HEK293 (cell line): ENCODE measurements at regions not wholly inside any gene's neighbourhood (a gene's known extent, or its start where the extent isn't known, plus 50 kb on each side); places are given as distances from the start of the nearest gene placed in this dataset.

Experiments used
- CTCF ChIA-PET: fragments of 350-600 bp; formaldehyde crosslinking; extraction: SDS; loops from one replicate; lab custom pipeline; 2021; ENCODE audit warnings: antibody characterized with exemption; lab: Yijun Ruan, JAX
- POLR2A ChIA-PET: fragments of 300-600 bp; formaldehyde crosslinking; extraction: SDS; loops from one replicate; lab custom pipeline; 2020; ENCODE audit warnings: antibody characterized with exemption, inconsistent platforms; lab: Yijun Ruan, JAX
- H3K27ac ChIP-seq: fragments of 200-500 bp; sonication (Bioruptor generic); 2 replicates; pipeline ENCODE4 v1.5.1; 2014; ENCODE audit warnings: low read depth, low read length, control low read depth, inconsistent platforms; ENCODE audit errors: extremely low read depth
- H3K36me3 ChIP-seq, 2 experiments: fragments of 200-500 bp in 1 of 2; sonication (Bioruptor generic) in 1 of 2; 1 replicate in 1 of 2; 2 replicates in 1 of 2; pipeline ENCODE4 v1.5.1; 2014 to 2017; ENCODE audit warnings: inconsistent platforms in 2 of 2, low read length in 2 of 2; ENCODE audit not compliant: control insufficient read depth in 2 of 2, insufficient read depth in 1 of 2
- H3K4me1 ChIP-seq: fragments of 200-500 bp; sonication (Bioruptor generic); 2 replicates; pipeline ENCODE4 v1.5.1; 2014; ENCODE audit warnings: mild to moderate bottlenecking, low read length, inconsistent platforms; ENCODE audit not compliant: control insufficient read depth, insufficient read depth
- H3K4me3 ChIP-seq: 2 replicates; pipeline ENCODE4 v1.5.1; 2011; ENCODE audit warnings: low read depth, mild to moderate bottlenecking, control low read depth, low read length, moderate library complexity
- H3K9me3 ChIP-seq: fragments of 200-500 bp; sonication (Bioruptor generic); 2 replicates; pipeline ENCODE4 v1.5.1; 2014; ENCODE audit warnings: low read depth, low read length, inconsistent platforms; ENCODE audit not compliant: control insufficient read depth, insufficient read depth
- FEZF1 ChIP-seq: fragments of 450-650 bp; formaldehyde crosslinking; IDR thresholded peaks from 2 replicates; pipeline ENCODE4 v1.5.1; 2016; ENCODE audit warnings: missing biosample characterization, missing genetic modification characterization
- GFI1B ChIP-seq: fragments of 450-650 bp; formaldehyde crosslinking; IDR thresholded peaks from 2 replicates; pipeline ENCODE4 v1.5.1; 2016; ENCODE audit warnings: missing biosample characterization, missing genetic modification characterization
- GLI4 ChIP-seq: fragments of 450-650 bp; formaldehyde crosslinking; IDR thresholded peaks from 2 replicates; pipeline ENCODE4 v1.5.1; 2016; ENCODE audit warnings: missing biosample characterization, missing genetic modification characterization
- TCF7L2 ChIP-seq: IDR thresholded peaks from 2 replicates; pipeline ENCODE4 v1.6.1; 2011; ENCODE audit warnings: low read depth, mild to moderate bottlenecking, inconsistent platforms, low read length, moderate library complexity, borderline replicate concordance
- ZEB2 ChIP-seq: fragments of 450-650 bp; formaldehyde crosslinking; IDR thresholded peaks from 2 replicates; pipeline ENCODE4 v1.5.1; 2016; ENCODE audit warnings: missing biosample characterization, missing genetic modification characterization
- ZNF157 ChIP-seq: fragments of 450-650 bp; formaldehyde crosslinking; IDR thresholded peaks from 2 replicates; pipeline ENCODE4 v1.5.1; 2016; ENCODE audit warnings: missing biosample characterization, missing genetic modification characterization
- ZNF24 ChIP-seq: fragments of 450-650 bp; formaldehyde crosslinking; IDR thresholded peaks from 2 replicates; pipeline ENCODE4 v1.5.1; 2016; ENCODE audit warnings: missing biosample characterization, missing genetic modification characterization
- ZNF274 ChIP-seq, 2 experiments: fragments of 200-500 bp in 1 of 2; fragments of 450-650 bp in 1 of 2; sonication (Bioruptor generic) in 1 of 2; formaldehyde crosslinking in 1 of 2; IDR thresholded peaks; 2 replicates each; pipeline versions ENCODE4 v1.5.1 to v1.6.1; 2014 to 2016; ENCODE audit warnings: borderline replicate concordance in 1 of 2, inconsistent platforms in 1 of 2, low read length in 1 of 2, missing biosample characterization in 1 of 2, missing genetic modification characterization in 1 of 2
- ZNF530 ChIP-seq: fragments of 450-650 bp; formaldehyde crosslinking; IDR thresholded peaks from 2 replicates; pipeline ENCODE4 v1.5.1; 2016; ENCODE audit warnings: low read depth, missing biosample characterization, missing genetic modification characterization
- ZNF549 ChIP-seq: fragments of 450-650 bp; IDR thresholded peaks from 2 replicates; pipeline ENCODE4 v1.5.1; 2018; ENCODE audit warnings: missing biosample characterization, missing genetic modification characterization, mild to moderate bottlenecking, inconsistent platforms, moderate library complexity
- ZNF561 ChIP-seq: fragments of 450-650 bp; IDR thresholded peaks from 2 replicates; pipeline ENCODE4 v1.5.1; 2018; ENCODE audit warnings: missing biosample characterization, missing genetic modification characterization, borderline replicate concordance
- ZNF658 ChIP-seq: fragments of 450-650 bp; formaldehyde crosslinking; IDR thresholded peaks from 2 replicates; pipeline ENCODE4; 2016; ENCODE audit warnings: missing biosample characterization, missing genetic modification characterization
- ZNF701 ChIP-seq: fragments of 450-650 bp; formaldehyde crosslinking; IDR thresholded peaks from 2 replicates; pipeline ENCODE4 v1.5.1; 2016; ENCODE audit warnings: missing biosample characterization, missing genetic modification characterization
- ZNF843 ChIP-seq: fragments of 450-650 bp; formaldehyde crosslinking; IDR thresholded peaks from 2 replicates; pipeline ENCODE4 v1.5.1; 2016; ENCODE audit warnings: missing biosample characterization, missing genetic modification characterization
- ZXDB ChIP-seq: fragments of 450-650 bp; formaldehyde crosslinking; IDR thresholded peaks from 2 replicates; pipeline ENCODE4 v1.5.1; 2016; ENCODE audit warnings: missing biosample characterization, missing genetic modification characterization
- TF ChIP-seq, protein P1 (sequence below): fragments of 450-650 bp; formaldehyde crosslinking; IDR thresholded peaks from 2 replicates; pipeline ENCODE4 v1.5.1; 2016; ENCODE audit warnings: missing biosample characterization, missing genetic modification characterization
- TF ChIP-seq, protein P2 (sequence below): fragments of 450-650 bp; formaldehyde crosslinking; IDR thresholded peaks from 2 replicates; pipeline ENCODE4 v1.5.1; 2016; ENCODE audit warnings: missing biosample characterization, missing genetic modification characterization, borderline replicate concordance
- TF ChIP-seq, protein P3 (sequence below): fragments of 450-650 bp; formaldehyde crosslinking; IDR thresholded peaks from 2 replicates; pipeline ENCODE4 v1.5.1; 2016; ENCODE audit warnings: missing biosample characterization, missing genetic modification characterization
- TF ChIP-seq, protein P4 (sequence below): fragments of 450-650 bp; formaldehyde crosslinking; IDR thresholded peaks from 2 replicates; pipeline ENCODE4 v1.5.1; 2016; ENCODE audit warnings: missing biosample characterization, missing genetic modification characterization, borderline replicate concordance
- TF ChIP-seq, protein P5 (sequence below): fragments of 450-650 bp; IDR thresholded peaks from 2 replicates; pipeline ENCODE4 v1.5.1; 2018; ENCODE audit warnings: missing biosample characterization, missing genetic modification characterization

DNA sequence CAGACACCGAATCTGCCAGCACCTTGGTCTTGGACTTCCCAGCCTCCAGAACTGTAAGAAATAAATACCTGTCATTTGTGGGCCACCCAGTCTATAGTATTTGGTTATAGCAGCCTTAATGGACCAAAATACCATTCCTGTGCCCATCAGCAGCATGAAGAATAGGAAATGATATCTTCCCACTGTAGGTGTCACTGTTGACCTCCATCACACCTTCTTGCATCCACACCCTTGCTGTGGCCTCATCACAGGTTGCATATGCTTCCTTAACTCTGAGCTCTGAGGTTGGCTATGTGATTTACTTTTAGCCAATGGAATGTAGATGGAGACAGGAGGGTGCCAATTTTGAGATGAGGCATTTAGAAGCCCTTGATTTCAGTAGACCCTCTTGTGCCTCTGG is 242.0 kb upstream of the TSHZ3 start:
- POLR2A ChIA-PET: no interaction called here

More for the DNA sequence above, 242.0 kb upstream of the TSHZ3 start:
- Histone ChIP-seq H3K27ac (no peak overlapping the region), H3K36me3 (no peaks in the 10 kb centered on the region; a peak in 1 of 3 replicates), H3K9me3 (no peaks in the 10 kb centered on the region; the same call in 1 of the 2 replicates), H3K4me1 (no peaks in the 10 kb centered on the region; the same call in 1 of the 2 replicates), H3K4me3 (no peak overlapping the region)
- CTCF ChIA-PET: interaction anchor here (0.6 to 1.2 kb wide), 3 partner anchors 18 to 377 kb away, joined by 3 to 4 read pairs (median 3); no protein-coding TSS in a partner anchor
- TF ChIP-seq, protein P1, sequence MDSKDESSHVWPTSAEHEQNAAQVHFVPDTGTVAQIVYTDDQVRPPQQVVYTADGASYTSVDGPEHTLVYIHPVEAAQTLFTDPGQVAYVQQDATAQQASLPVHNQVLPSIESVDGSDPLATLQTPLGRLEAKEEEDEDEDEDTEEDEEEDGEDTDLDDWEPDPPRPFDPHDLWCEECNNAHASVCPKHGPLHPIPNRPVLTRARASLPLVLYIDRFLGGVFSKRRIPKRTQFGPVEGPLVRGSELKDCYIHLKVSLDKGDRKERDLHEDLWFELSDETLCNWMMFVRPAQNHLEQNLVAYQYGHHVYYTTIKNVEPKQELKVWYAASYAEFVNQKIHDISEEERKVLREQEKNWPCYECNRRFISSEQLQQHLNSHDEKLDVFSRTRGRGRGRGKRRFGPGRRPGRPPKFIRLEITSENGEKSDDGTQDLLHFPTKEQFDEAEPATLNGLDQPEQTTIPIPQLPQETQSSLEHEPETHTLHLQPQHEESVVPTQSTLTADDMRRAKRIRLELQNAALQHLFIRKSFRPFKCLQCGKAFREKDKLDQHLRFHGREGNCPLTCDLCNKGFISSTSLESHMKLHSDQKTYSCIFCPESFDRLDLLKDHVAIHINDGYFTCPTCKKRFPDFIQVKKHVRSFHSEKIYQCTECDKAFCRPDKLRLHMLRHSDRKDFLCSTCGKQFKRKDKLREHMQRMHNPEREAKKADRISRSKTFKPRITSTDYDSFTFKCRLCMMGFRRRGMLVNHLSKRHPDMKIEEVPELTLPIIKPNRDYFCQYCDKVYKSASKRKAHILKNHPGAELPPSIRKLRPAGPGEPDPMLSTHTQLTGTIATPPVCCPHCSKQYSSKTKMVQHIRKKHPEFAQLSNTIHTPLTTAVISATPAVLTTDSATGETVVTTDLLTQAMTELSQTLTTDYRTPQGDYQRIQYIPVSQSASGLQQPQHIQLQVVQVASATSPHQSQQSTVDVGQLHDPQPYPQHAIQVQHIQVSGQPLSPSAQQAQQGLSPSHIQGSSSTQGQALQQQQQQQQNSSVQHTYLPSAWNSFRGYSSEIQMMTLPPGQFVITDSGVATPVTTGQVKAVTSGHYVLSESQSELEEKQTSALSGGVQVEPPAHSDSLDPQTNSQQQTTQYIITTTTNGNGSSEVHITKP (tag by site-specific recombination): no peak
- no peak for TF ChIP-seq ZNF24 (tag by site-specific recombination)
- no peak for TF ChIP-seq FEZF1 (tag by site-specific recombination)
- TF ChIP-seq TCF7L2: no peak
- TF ChIP-seq, protein P2, sequence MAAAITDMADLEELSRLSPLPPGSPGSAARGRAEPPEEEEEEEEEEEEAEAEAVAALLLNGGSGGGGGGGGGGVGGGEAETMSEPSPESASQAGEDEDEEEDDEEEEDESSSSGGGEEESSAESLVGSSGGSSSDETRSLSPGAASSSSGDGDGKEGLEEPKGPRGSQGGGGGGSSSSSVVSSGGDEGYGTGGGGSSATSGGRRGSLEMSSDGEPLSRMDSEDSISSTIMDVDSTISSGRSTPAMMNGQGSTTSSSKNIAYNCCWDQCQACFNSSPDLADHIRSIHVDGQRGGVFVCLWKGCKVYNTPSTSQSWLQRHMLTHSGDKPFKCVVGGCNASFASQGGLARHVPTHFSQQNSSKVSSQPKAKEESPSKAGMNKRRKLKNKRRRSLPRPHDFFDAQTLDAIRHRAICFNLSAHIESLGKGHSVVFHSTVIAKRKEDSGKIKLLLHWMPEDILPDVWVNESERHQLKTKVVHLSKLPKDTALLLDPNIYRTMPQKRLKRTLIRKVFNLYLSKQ (tag by site-specific recombination): no peak
- no peak for TF ChIP-seq ZNF561 (tag by site-specific recombination)
- TF ChIP-seq ZNF274 (IDR thresholded peaks at IDR 0.05; ENCODE audit: low read length): no peak
- no peak for TF ChIP-seq ZNF274 (tag by site-specific recombination; IDR thresholded peaks at IDR 0.05; ENCODE audit: borderline replicate concordance)
- no peak for TF ChIP-seq ZNF549 (tag by site-specific recombination)
- TF ChIP-seq, protein P3, sequence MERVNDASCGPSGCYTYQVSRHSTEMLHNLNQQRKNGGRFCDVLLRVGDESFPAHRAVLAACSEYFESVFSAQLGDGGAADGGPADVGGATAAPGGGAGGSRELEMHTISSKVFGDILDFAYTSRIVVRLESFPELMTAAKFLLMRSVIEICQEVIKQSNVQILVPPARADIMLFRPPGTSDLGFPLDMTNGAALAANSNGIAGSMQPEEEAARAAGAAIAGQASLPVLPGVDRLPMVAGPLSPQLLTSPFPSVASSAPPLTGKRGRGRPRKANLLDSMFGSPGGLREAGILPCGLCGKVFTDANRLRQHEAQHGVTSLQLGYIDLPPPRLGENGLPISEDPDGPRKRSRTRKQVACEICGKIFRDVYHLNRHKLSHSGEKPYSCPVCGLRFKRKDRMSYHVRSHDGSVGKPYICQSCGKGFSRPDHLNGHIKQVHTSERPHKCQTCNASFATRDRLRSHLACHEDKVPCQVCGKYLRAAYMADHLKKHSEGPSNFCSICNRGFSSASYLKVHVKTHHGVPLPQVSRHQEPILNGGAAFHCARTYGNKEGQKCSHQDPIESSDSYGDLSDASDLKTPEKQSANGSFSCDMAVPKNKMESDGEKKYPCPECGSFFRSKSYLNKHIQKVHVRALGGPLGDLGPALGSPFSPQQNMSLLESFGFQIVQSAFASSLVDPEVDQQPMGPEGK (tag by site-specific recombination): no peak
- no peak for TF ChIP-seq ZNF658
- TF ChIP-seq GLI4: no peak
- TF ChIP-seq, protein P4, sequence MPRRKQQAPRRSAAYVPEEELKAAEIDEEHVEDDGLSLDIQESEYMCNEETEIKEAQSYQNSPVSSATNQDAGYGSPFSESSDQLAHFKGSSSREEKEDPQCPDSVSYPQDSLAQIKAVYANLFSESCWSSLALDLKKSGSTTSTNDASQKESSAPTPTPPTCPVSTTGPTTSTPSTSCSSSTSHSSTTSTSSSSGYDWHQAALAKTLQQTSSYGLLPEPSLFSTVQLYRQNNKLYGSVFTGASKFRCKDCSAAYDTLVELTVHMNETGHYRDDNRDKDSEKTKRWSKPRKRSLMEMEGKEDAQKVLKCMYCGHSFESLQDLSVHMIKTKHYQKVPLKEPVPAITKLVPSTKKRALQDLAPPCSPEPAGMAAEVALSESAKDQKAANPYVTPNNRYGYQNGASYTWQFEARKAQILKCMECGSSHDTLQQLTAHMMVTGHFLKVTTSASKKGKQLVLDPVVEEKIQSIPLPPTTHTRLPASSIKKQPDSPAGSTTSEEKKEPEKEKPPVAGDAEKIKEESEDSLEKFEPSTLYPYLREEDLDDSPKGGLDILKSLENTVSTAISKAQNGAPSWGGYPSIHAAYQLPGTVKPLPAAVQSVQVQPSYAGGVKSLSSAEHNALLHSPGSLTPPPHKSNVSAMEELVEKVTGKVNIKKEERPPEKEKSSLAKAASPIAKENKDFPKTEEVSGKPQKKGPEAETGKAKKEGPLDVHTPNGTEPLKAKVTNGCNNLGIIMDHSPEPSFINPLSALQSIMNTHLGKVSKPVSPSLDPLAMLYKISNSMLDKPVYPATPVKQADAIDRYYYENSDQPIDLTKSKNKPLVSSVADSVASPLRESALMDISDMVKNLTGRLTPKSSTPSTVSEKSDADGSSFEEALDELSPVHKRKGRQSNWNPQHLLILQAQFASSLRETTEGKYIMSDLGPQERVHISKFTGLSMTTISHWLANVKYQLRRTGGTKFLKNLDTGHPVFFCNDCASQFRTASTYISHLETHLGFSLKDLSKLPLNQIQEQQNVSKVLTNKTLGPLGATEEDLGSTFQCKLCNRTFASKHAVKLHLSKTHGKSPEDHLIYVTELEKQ: no peak
- TF ChIP-seq ZNF843 (tag by site-specific recombination): no peak
- no peak for TF ChIP-seq GFI1B
- no peak for TF ChIP-seq ZNF701 (tag by site-specific recombination)
- TF ChIP-seq, protein P5, sequence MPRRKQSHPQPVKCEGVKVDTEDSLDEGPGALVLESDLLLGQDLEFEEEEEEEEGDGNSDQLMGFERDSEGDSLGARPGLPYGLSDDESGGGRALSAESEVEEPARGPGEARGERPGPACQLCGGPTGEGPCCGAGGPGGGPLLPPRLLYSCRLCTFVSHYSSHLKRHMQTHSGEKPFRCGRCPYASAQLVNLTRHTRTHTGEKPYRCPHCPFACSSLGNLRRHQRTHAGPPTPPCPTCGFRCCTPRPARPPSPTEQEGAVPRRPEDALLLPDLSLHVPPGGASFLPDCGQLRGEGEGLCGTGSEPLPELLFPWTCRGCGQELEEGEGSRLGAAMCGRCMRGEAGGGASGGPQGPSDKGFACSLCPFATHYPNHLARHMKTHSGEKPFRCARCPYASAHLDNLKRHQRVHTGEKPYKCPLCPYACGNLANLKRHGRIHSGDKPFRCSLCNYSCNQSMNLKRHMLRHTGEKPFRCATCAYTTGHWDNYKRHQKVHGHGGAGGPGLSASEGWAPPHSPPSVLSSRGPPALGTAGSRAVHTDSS (tag by site-specific recombination): no peak
- no peak for TF ChIP-seq ZEB2 (tag by site-specific recombination)
- TF ChIP-seq ZNF530 (tag by site-specific recombination): no peak
- TF ChIP-seq ZNF157: no peak
- no peak for TF ChIP-seq ZXDB (tag by site-specific recombination)
